Panc1 (cell line): ENCODE measurements at regions not wholly inside any gene's neighbourhood (a gene's known extent, or its start where the extent isn't known, plus 50 kb on each side); places are given as distances from the start of the nearest gene placed in this dataset.
"Not testable (repeated sequence)": the region's sequence is repeated elsewhere in the genome, so short reads cannot be mapped to it uniquely, and the experiment has no call there.

ENCODE experiments used
- ATAC-seq: fragments of 200-7000 bp; cut with Tn5 transposase; 2 replicates; pipeline ENCODE4 v1.9.1; 2020; ENCODE audit warnings: mild to moderate bottlenecking, moderate library complexity
- BruUV-seq: library from RNA; stranded (reverse); fragments of 400-500 nt; replicated peaks from 2 replicates; lab custom pipeline; 2021; lab: Mats Ljungman, UMichigan
- CTCF ChIA-PET: fragments of 300-600 bp; sonication (Branson Sonifier 250); formaldehyde crosslinking; loops from one replicate; lab custom pipeline; 2022; ENCODE audit warnings: antibody characterized with exemption; lab: Charles Lee
- POLR2A ChIA-PET: fragments of 300-600 bp; sonication (Branson Sonifier 250); formaldehyde crosslinking; loops from one replicate; lab custom pipeline; 2022; ENCODE audit warnings: antibody characterized with exemption; lab: Charles Lee
- DNase-seq: peaks from one replicate; pipeline ENCODE4 v3.0.0-alpha.2; 2010; ENCODE audit warnings: low read depth, low spot score
- H3K27ac ChIP-seq: 2 replicates; pipeline ENCODE4 v1.5.1; 2011; ENCODE audit warnings: mild to moderate bottlenecking, low read length, inconsistent platforms
- H3K27me3 ChIP-seq: fragments of 200-500 bp; sonication (Bioruptor generic); 2 replicates; pipeline ENCODE4 v1.6.0; 2014; ENCODE audit warnings: low read length, inconsistent platforms; ENCODE audit not compliant: control insufficient read depth, insufficient read depth
- H3K36me3 ChIP-seq: fragments of 200-500 bp; sonication (Bioruptor generic); 2 replicates; pipeline ENCODE4 v1.5.1; 2014; ENCODE audit warnings: inconsistent platforms, mild to moderate bottlenecking, low read length, moderate library complexity; ENCODE audit not compliant: control insufficient read depth, insufficient read depth
- H3K4me1 ChIP-seq: 2 replicates; pipeline ENCODE4 v1.5.1; 2011; ENCODE audit warnings: inconsistent platforms, mild to moderate bottlenecking, low read length, moderate library complexity; ENCODE audit not compliant: control insufficient read depth, insufficient read depth
- H3K4me3 ChIP-seq, 2 experiments: 2 replicates each; pipeline ENCODE4 v1.5.1; 2011 to 2012; ENCODE audit warnings: low read depth in 2 of 2, low read length in 2 of 2, mild to moderate bottlenecking in 2 of 2, inconsistent platforms in 1 of 2, moderate library complexity in 1 of 2
- H3K9me3 ChIP-seq: fragments of 200-500 bp; sonication (Bioruptor generic); 2 replicates; pipeline ENCODE4 v1.5.1; 2014; ENCODE audit warnings: low read depth, mild to moderate bottlenecking, inconsistent platforms, low read length, moderate library complexity; ENCODE audit not compliant: control insufficient read depth, insufficient read depth
- CTCF ChIP-seq: fragments of 450-650 bp; IDR thresholded peaks from 2 replicates; pipeline ENCODE4 v1.5.1; 2017; ENCODE audit warnings: mild to moderate bottlenecking
- POLR2AphosphoS5 ChIP-seq: IDR thresholded peaks from 2 replicates; pipeline ENCODE4 v1.6.1; 2012; ENCODE audit warnings: mild to moderate bottlenecking, low read depth, low read length, moderate library complexity
- REST ChIP-seq, 2 experiments: IDR thresholded peaks; 2 replicates each; pipeline ENCODE4 v1.6.1; 2011 to 2012; ENCODE audit warnings: low read depth in 2 of 2, control low read depth in 1 of 2, low read length in 1 of 2, mild to moderate bottlenecking in 1 of 2, moderate library complexity in 1 of 2; ENCODE audit not compliant: insufficient read depth in 1 of 2
- SIN3A ChIP-seq: IDR thresholded peaks from 2 replicates; pipeline ENCODE4 v1.6.1; 2012; ENCODE audit warnings: low read depth, mild to moderate bottlenecking, low read length, moderate library complexity, borderline replicate concordance; ENCODE audit not compliant: insufficient read depth
- TCF7L2 ChIP-seq: IDR thresholded peaks from 2 replicates; pipeline ENCODE4 v1.6.1; 2011; ENCODE audit warnings: mild to moderate bottlenecking, low read depth, low read length, inconsistent platforms
- in situ Hi-C: cut with HindIII; loops from 2 replicates; pipeline ENCODE4 v1.10.0; 2016; ENCODE audit warnings: low sequenced_read_pairs, low pct_unique_long_range_greater_than_20kb
- intact Hi-C: fragments of 100-400 bp; cut with micrococcal nuclease; formaldehyde crosslinking; loops from one replicate; pipeline ENCODE4 v1.10.0; 2022; ENCODE audit not compliant: unreplicated experiment

DNA sequence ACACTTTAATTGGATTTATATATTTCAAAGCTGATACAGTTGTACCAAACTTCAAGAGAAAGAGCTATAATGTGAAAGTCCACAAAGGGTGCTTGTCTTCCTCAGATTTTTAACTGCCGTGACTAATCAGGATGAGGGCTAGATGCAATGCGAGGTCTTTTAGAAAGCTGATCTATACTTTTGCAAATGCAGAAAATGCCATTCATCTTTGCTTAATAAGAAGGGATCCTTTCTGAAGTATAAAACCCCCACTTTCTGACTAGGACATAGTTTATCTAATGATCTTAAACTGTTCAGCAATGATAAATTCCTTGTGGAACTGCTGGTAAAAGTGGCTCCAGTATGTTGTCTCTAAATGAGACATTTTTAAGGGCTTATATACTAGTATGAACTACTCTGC, 102.7 kb upstream of the NGF start:
- no TSS peak for BruUV-seq
- H3K27ac ChIP-seq, result no peak overlapping the region

GRCh38 chr1:115439520-115439919, 101.5 kb upstream of the NGF start:
- H3K27me3 ChIP-seq, DNase-seq, H3K36me3 ChIP-seq, BruUV-seq, H3K9me3 ChIP-seq, in situ Hi-C loops, H3K27ac ChIP-seq, H3K4me3 ChIP-seq, intact Hi-C loops, H3K4me1 ChIP-seq, ATAC-seq, POLR2A ChIA-PET, CTCF ChIA-PET: not testable (repeated sequence)

More for the DNA sequence above, 102.7 kb upstream of the NGF start:
- H3K36me3 ChIP-seq, result no peaks in the 10 kb centered on the region
- in situ Hi-C loops, result no loop called here
- no peak for TF ChIP-seq CTCF
- no peak for TF ChIP-seq TCF7L2
- no peak for TF ChIP-seq SIN3A
- no peak for TF ChIP-seq REST (IDR thresholded peaks at IDR 0.05; ENCODE audit: insufficient read depth in 1 of 2, low read depth in 2 of 2, low read length in 1 of 2)
- TF ChIP-seq POLR2AphosphoS5, result no peak
- POLR2A ChIA-PET, result no interaction called here
- no peak overlapping the region for H3K4me3 ChIP-seq
- no peaks in the 10 kb centered on the region for H3K4me1 ChIP-seq
- CTCF ChIA-PET, result interaction anchor here (0.7 kb wide), 1 partner anchor 196 kb away, joined by 4 read pairs; no protein-coding TSS in a partner anchor
- DNase-seq (no peak), ATAC-seq (no peak)
- intact Hi-C loops, result no loop called here
- H3K9me3 ChIP-seq, result no peaks in the 10 kb centered on the region
- no peaks in the 10 kb centered on the region for H3K27me3 ChIP-seq

DNA sequence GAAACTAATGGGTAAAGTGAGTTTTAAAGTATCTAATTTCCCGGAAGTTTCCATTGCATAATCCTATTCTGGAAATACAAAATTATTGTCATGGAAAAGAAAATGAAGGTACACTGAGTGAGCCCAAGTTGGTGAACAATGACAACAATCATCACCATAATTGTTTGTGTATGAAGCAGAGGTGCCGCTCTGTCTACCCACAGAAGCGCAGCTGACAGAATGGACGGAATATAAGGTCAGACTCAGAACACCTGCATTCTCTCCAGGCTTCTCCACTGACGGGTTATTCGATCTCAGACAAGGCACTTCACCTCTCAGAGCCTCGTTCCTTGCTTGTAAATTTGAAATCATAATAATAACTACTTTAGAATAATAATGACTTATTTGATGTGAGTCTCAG, 99.1 kb upstream of the NGF start:
- ATAC-seq, result no peak
- Histone ChIP-seq H3K36me3 (no peaks in the 10 kb centered on the region), H3K27ac (no peak overlapping the region), H3K4me1 (no peaks in the 10 kb centered on the region), H3K27me3 (no peaks in the 10 kb centered on the region), H3K4me3 (no peak overlapping the region), H3K9me3 (no peaks in the 10 kb centered on the region)
- no peak for DNase-seq
- intact Hi-C loops (no loop called here), in situ Hi-C loops (no loop called here)
- ChIA-PET POLR2A (no interaction called here), CTCF (no interaction called here)
- BruUV-seq, result no TSS peak
- TF ChIP-seq REST (IDR thresholded peaks at IDR 0.05; ENCODE audit: insufficient read depth in 1 of 2, low read depth in 2 of 2, low read length in 1 of 2), result no peak
- TF ChIP-seq POLR2AphosphoS5, result no peak
- TF ChIP-seq TCF7L2, result no peak
- no peak for TF ChIP-seq CTCF
